ENCODE measurements at regions not wholly inside any gene's neighbourhood (a gene's known extent, or its start where the extent isn't known, plus 50 kb on each side); places are given as distances from the start of the nearest gene placed in this dataset.
"Not testable (repeated sequence)": the region's sequence is repeated elsewhere in the genome, so short reads cannot be mapped to it uniquely, and the experiment has no call there.

DNA sequence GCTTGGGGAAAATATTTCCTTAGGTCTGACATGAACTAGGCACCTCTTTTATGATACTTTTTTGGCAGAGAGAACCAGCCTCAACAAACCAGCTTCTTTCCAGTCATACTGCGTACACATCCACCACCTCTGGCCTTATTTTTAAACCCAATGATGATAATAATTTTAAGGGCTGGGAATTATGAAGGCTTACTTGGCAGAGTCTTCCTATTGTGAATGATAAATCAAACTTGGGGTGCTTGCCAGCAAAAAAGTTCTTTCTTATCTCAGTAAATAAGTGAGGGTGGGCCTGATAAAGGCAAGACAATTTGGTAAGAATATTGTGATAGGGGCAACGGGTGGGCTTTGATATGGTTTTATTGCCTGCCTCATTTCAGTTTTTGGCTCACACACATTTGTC lies 1230.2 kb upstream of the ZEB2 start:
- no peak for TF ChIP-seq CTCF (IDR thresholded peaks at IDR 0.05; ENCODE audit: extremely low read depth, insufficient read depth, missing control alignments)
- DNase-seq (ENCODE audit: low spot score), result no peak
- in situ Hi-C loops (cut with MboI; ENCODE audit: low pct_unique_long_range_greater_than_20kb, low sequenced_read_pairs, unreplicated experiment), result no loop called here

- in situ Hi-C loops (cut with MboI; ENCODE audit: low pct_unique_long_range_greater_than_20kb, low sequenced_read_pairs, unreplicated experiment), result loop anchor here (25.0 kb wide), 1 partner anchor 162 kb away; no protein-coding TSS in a partner anchor
- TF ChIP-seq CTCF (IDR thresholded peaks at IDR 0.05; ENCODE audit: extremely low read depth, insufficient read depth, missing control alignments), result no peak
- DNase-seq (ENCODE audit: low spot score), result no peak
Measured at GRCh38 chr2:145749556-145749955, 1229.6 kb upstream of the ZEB2 start.

DNA sequence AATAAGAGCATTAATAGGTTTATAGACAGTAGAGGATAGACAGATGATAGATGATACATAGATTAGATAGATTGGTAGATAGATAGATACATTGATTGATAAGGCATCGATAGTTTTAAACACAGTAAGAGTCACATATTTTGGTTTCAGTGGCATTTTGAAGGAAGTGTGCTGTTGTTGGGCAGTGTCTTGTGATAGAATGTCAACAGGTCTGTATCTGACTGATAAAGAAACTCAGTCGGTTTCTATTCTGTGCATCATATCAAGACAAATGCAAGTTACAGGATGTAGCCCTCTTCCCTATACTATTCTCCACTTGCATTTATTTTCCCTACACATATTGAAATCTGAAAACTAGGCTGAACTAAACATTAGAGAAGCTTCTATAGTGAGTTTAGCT lies 1229.0 kb upstream of the ZEB2 start:
- peak; percentile 2 for DNase-seq (ENCODE audit: low spot score)
- no peak for TF ChIP-seq CTCF (IDR thresholded peaks at IDR 0.05; ENCODE audit: extremely low read depth, insufficient read depth, missing control alignments)
- in situ Hi-C loops (cut with MboI; ENCODE audit: low pct_unique_long_range_greater_than_20kb, low sequenced_read_pairs, unreplicated experiment), result loop anchor here (25.0 kb wide), 1 partner anchor 162 kb away; no protein-coding TSS in a partner anchor

GRCh38 chr2:145747715-145748114 lies 1227.8 kb upstream of the ZEB2 start:
- in situ Hi-C loops (cut with MboI; ENCODE audit: low pct_unique_long_range_greater_than_20kb, low sequenced_read_pairs, unreplicated experiment), result loop anchor here (25.0 kb wide), 1 partner anchor 160 kb away; no protein-coding TSS in a partner anchor
- TF ChIP-seq CTCF (IDR thresholded peaks at IDR 0.05; ENCODE audit: extremely low read depth, insufficient read depth, missing control alignments), result no peak
- DNase-seq (ENCODE audit: low spot score), result no peak

DNA sequence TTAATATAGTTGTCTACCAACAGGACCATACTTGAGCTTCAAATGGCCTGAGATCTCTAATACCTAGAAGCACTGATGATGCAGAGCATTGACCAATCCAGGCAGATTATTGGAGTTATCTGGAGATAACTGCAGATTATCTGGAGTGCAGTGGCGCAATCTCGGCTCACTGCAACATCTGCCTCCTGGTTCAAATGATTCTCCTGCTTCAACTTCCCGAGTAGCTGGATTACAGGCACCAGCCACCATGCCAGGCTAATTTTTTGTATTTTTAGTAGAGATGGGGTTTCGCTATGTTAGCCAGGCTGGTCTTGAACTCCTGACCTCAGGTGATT lies 1225.4 kb upstream of the ZEB2 start:
- not testable (repeated sequence) for DNase-seq (ENCODE audit: low spot score)
- in situ Hi-C loops (cut with MboI; ENCODE audit: low pct_unique_long_range_greater_than_20kb, low sequenced_read_pairs, unreplicated experiment), result loop anchor here (25.0 kb wide), 1 partner anchor 158 kb away; no protein-coding TSS in a partner anchor

- in situ Hi-C loops (cut with MboI; ENCODE audit: low pct_unique_long_range_greater_than_20kb, low sequenced_read_pairs, unreplicated experiment), result loop anchor here (25.0 kb wide), 1 partner anchor 157 kb away; no protein-coding TSS in a partner anchor
- no peak for DNase-seq (ENCODE audit: low spot score)
- no peak for TF ChIP-seq CTCF (IDR thresholded peaks at IDR 0.05; ENCODE audit: extremely low read depth, insufficient read depth, missing control alignments)
Measured at GRCh38 chr2:145744541-145745386, 1224.8 kb upstream of the ZEB2 start.

DNA sequence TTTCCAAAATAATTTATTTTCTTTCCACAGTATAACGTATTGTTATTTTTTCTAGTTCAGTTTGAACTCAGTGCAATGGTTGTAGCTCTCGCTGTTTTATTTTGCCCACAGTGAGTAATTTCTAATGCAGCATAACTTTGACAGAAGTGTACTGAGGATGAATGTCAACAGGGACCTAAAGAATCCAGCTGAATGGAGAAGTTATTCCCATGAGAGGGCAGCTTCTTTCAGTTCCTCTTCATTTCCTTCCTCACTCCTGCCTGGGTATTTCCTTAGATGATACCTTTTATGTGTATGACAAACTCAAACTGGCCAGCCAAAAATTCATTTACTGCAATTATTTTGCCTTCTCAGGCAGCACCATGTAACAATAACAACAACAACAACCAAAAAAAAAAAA lies 1223.1 kb upstream of the ZEB2 start:
- TF ChIP-seq CTCF (IDR thresholded peaks at IDR 0.05; ENCODE audit: extremely low read depth, insufficient read depth, missing control alignments), result no peak
- no peak for DNase-seq (ENCODE audit: low spot score)
- in situ Hi-C loops (cut with MboI; ENCODE audit: low pct_unique_long_range_greater_than_20kb, low sequenced_read_pairs, unreplicated experiment), result loop anchor here (25.0 kb wide), 1 partner anchor 156 kb away; no protein-coding TSS in a partner anchor

Data from GM13977 (cell line).